ENCODE measurements at regions not wholly inside any gene's neighbourhood (a gene's known extent, or its start where the extent isn't known, plus 50 kb on each side); places are given as distances from the start of the nearest gene placed in this dataset.
"Not testable (repeated sequence)": the region's sequence is repeated elsewhere in the genome, so short reads cannot be mapped to it uniquely, and the experiment has no call there.

- DNase-seq = no peak
These were observed 88.1 kb upstream of the STOX2 start for GRCh38 chr4:183816882-183817509.

- DNase-seq = not testable (repeated sequence)
These were observed 86.5 kb upstream of the STOX2 start for GRCh38 chr4:183818591-183818990.

GRCh38 chr4:183821076-183821853 is 83.8 kb upstream of the STOX2 start:
- DNase-seq = no peak

GRCh38 chr4:183823434-183823833 is 81.7 kb upstream of the STOX2 start:
- DNase-seq = no peak

- no peak for DNase-seq
These were observed 79.8 kb upstream of the STOX2 start for GRCh38 chr4:183825346-183825745.

- DNase-seq = no peak
These were observed 78.6 kb upstream of the STOX2 start for GRCh38 chr4:183826461-183826860.

GRCh38 chr4:183828125-183828524 is 77.0 kb upstream of the STOX2 start:
- DNase-seq = peak; percentile 6

GRCh38 chr4:183828839-183829238 is 76.3 kb upstream of the STOX2 start:
- no peak for DNase-seq

- DNase-seq = no peak
These were observed 74.6 kb upstream of the STOX2 start for GRCh38 chr4:183830438-183830985.

GRCh38 chr4:183831026-183831446 is 74.1 kb upstream of the STOX2 start:
- no peak for DNase-seq

GRCh38 chr4:183831683-183832082 is 73.4 kb upstream of the STOX2 start:
- DNase-seq = no peak

GRCh38 chr4:183832776-183833450 is 72.2 kb upstream of the STOX2 start:
- DNase-seq = no peak

GRCh38 chr4:183834252-183834651 is 70.9 kb upstream of the STOX2 start:
- no peak for DNase-seq

- DNase-seq = no peak
These were observed 67.9 kb upstream of the STOX2 start for GRCh38 chr4:183837222-183837621.

- no peak for DNase-seq
These were observed 66.0 kb upstream of the STOX2 start for GRCh38 chr4:183838987-183839712.

GRCh38 chr4:183840311-183840710 is 64.8 kb upstream of the STOX2 start:
- peak; percentile 67 for DNase-seq

- DNase-seq = no peak
These were observed 64.1 kb upstream of the STOX2 start for GRCh38 chr4:183841001-183841400.

GRCh38 chr4:183842129-183842528 is 63.0 kb upstream of the STOX2 start:
- DNase-seq = no peak

- no peak for DNase-seq
These were observed 61.8 kb upstream of the STOX2 start for GRCh38 chr4:183843248-183843671.

- DNase-seq = no peak
These were observed 58.2 kb upstream of the STOX2 start for GRCh38 chr4:183846951-183847350.

GRCh38 chr4:183848805-183849204 is 56.3 kb upstream of the STOX2 start:
- no peak for DNase-seq

GRCh38 chr4:183852910-183853547 is 52.1 kb upstream of the STOX2 start:
- no peak for DNase-seq
